ENCODE measurements at regions not wholly inside any gene's neighbourhood (a gene's known extent, or its start where the extent isn't known, plus 50 kb on each side); places are given as distances from the start of the nearest gene placed in this dataset.
"Not testable (repeated sequence)": the region's sequence is repeated elsewhere in the genome, so short reads cannot be mapped to it uniquely, and the experiment has no call there.

GRCh38 chr12:131408036-131408365 lies 302.9 kb upstream of the SFSWAP start:
- no peak for DNase-seq (ENCODE audit: low spot score)
- intact Hi-C loops (cut with DNase I) = loop anchor here in 1 of 2 donors (5.0 kb wide), 1 partner anchor 1316 kb away; no protein-coding TSS in a partner anchor

- intact Hi-C loops (cut with DNase I) = loop anchor here in 1 of 2 donors (5.0 kb wide), 1 partner anchor 1316 kb away; no protein-coding TSS in a partner anchor
- no peak for DNase-seq (ENCODE audit: low spot score)
Observed at GRCh38 chr12:131408484-131408883, 302.4 kb upstream of the SFSWAP start.

- intact Hi-C loops (cut with DNase I) = loop anchor here in 1 of 2 donors (5.0 kb wide), 1 partner anchor 1317 kb away; no protein-coding TSS in a partner anchor
- no peak for DNase-seq (ENCODE audit: low spot score)
Observed at GRCh38 chr12:131409211-131409610, 301.7 kb upstream of the SFSWAP start.

- intact Hi-C loops (cut with DNase I); DNase-seq (ENCODE audit: low spot score): not testable (repeated sequence)
Observed at GRCh38 chr12:131411827-131412226, 299.1 kb upstream of the SFSWAP start.

- no peak for DNase-seq (ENCODE audit: low spot score)
- intact Hi-C loops (cut with DNase I) = no loop called here
Observed at GRCh38 chr12:131413006-131413405, 297.9 kb upstream of the SFSWAP start.

- intact Hi-C loops (cut with DNase I) = no loop called here
- DNase-seq (ENCODE audit: low spot score) = no peak
Observed at GRCh38 chr12:131413471-131413870, 297.4 kb upstream of the SFSWAP start.

- DNase-seq (ENCODE audit: low spot score); intact Hi-C loops (cut with DNase I): not testable (repeated sequence)
Observed at GRCh38 chr12:131414155-131414922, 296.6 kb upstream of the SFSWAP start.

- DNase-seq (ENCODE audit: low spot score) = no peak
- intact Hi-C loops (cut with DNase I) = no loop called here
Observed at GRCh38 chr12:131415781-131416180, 295.1 kb upstream of the SFSWAP start.

GRCh38 chr12:131418121-131418520 lies 292.8 kb upstream of the SFSWAP start:
- DNase-seq (ENCODE audit: low spot score) = no peak
- intact Hi-C loops (cut with DNase I) = no loop called here

DNA sequence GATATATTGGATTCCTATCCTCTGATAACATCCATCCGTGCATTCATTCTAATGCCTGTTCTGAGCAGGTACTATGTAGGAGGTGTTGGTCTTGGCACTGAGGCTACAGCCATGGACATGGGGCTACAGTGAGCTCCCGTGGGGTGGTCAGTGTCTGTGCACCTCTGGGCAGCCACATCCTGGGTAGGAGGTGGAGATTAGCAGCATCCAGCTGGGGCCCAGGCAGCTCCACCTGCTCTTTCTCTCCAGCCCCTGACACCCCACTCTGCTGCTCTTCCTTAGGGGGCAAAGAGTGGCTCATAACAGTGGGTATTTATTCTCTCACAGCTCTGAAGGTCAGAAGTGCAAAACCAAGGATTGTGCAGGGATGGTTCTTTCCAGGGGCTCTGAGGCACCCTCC lies 292.0 kb upstream of the SFSWAP start:
- intact Hi-C loops (cut with DNase I) = no loop called here
- DNase-seq (ENCODE audit: low spot score) = no peak

DNA sequence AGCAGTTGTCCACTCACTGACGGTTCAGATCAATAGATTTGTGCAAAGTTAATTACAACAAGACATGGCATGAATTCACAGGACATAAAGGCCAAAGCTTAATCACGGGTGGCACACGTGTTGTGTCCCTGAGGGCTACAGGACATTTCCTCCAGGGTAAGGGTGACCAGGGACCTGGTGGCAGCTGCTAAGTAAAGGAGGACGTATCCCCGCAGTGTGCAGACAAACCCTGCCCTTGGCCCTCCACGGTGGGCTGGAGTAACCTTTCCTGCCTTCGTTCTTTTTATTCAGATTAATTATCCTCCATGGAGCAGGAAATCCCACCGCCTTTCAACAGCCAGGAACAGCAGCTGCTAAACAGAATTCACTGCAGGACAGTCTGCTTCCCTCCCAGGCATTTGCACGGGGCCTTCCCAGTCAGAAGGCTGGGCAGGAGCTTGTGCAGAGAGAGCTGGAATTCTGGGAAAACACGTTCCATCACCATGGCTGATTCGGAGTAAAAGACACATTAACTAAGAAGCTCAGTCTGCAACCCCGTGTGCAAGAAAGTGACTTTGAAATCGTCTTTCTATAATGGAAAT lies 289.9 kb upstream of the SFSWAP start:
- intact Hi-C loops (cut with DNase I) = loop anchor here in 1 of 2 donors (1.0 kb wide), 1 partner anchor 46 kb away; no protein-coding TSS in a partner anchor
- DNase-seq (ENCODE audit: low spot score) = no peak

DNA sequence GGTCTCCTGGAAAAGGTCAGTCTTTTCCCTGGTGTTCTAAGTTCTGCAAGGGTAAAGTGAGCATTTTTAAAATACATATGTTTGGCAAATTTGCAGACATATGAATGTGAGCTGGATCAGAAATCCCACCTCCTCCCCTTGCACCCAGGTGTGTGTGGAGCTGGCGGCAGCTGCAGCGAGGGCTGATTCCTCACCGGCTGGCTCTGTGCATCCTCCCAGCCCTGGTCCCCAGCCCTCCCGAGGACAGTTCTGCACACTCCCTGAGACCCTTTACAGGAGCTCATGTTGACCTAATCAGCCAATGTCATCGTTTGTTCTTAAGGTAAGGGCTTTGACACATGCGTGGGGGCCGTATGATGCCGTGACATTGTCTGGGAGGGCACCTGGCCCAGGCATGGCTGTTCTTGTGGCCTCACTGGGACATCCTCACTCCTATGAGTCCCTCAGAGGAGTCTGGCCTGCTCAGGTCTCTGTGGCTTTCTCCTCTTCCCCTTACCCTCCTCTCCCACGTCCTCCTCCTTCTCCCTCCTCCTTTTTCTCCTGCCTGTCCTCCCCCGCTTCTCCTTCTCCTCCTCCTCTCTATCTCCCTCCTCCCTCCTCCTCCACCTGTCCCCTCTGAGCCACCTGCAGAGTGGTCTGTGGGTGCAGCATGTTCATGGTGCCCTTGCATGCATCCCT lies 289.2 kb upstream of the SFSWAP start:
- intact Hi-C loops (cut with DNase I) = loop anchor here in 1 of 2 donors (1.0 kb wide), 1 partner anchor 46 kb away; no protein-coding TSS in a partner anchor
- no peak for DNase-seq (ENCODE audit: low spot score)

GRCh38 chr12:131422187-131422520 lies 288.7 kb upstream of the SFSWAP start:
- intact Hi-C loops (cut with DNase I) = no loop called here
- DNase-seq (ENCODE audit: low spot score) = no peak

DNA sequence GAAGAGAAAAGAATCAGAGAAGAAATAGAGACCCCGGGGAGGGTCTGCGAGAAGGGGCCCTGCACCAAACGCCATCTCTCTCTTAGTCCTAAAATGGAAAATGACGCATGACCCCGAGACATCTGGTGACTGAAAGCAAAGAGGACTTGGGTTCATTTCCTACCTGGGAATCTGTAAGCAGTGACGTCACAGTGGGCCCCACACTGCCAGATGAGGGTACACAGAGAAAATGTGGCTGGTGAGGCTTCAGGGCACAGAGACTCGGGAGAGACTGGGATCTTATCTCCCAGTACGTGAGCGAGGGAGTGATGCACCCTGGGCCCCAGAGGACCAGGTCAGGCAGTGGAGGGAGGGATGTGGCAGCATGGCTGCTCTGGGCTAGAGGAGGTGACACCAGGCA lies 288.1 kb upstream of the SFSWAP start:
- DNase-seq (ENCODE audit: low spot score) = peak; percentile 61
- intact Hi-C loops (cut with DNase I) = no loop called here

- DNase-seq (ENCODE audit: low spot score) = no peak
- intact Hi-C loops (cut with DNase I) = no loop called here
Observed at GRCh38 chr12:131424270-131424669, 286.6 kb upstream of the SFSWAP start.

DNA sequence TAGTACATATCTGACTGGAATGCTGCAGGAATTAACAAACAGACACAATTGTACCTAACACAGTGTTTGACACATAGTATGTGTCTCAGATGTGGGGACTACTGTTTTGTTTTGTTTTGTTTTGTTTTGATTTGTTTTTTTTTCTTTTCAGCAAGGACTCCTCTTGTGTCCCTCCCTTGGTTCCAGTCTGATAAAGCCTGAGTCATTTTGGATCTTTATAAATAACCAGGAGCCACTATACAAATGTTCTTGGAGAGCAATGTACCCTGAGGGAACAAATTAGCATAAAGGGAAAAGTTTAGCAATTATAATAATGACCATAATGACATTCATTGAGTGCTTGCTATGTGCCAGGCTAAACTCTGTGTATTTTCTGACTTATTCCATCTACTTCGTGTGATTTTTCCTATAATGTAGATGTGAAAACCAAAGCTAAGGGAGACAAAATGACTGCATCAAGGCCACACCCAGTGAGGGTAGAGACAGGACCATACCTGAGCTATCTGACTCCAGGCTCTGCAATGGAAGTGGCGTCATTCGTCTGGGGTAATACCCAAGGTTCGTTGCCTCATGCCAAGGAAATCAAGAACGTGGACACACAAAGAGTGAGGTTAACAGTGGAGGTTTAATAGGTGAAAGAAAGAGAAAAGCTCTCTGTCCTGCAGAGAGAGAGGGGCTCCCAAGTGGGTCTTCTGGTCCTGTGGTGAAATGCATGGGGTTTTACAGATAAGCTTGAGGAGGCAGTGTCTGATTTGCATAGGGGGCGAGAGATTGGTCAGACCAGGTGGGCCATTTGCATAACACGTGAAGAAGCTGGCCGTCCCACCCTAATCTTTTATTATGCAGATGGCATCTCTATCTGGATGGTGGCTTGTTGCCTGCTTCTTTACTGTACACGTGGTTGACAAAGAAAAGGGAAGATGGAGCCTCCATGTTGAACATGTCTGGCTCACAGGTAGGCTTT lies 285.5 kb upstream of the SFSWAP start:
- intact Hi-C loops (cut with DNase I) = no loop called here
- no peak for DNase-seq (ENCODE audit: low spot score)

GRCh38 chr12:131428091-131428685 lies 282.7 kb upstream of the SFSWAP start:
- DNase-seq (ENCODE audit: low spot score) = no peak
- intact Hi-C loops (cut with DNase I) = no loop called here

GRCh38 chr12:131429221-131429620 lies 281.7 kb upstream of the SFSWAP start:
- not testable (repeated sequence) for DNase-seq (ENCODE audit: low spot score)

GRCh38 chr12:131429697-131430096 lies 281.2 kb upstream of the SFSWAP start:
- DNase-seq (ENCODE audit: low spot score); intact Hi-C loops (cut with DNase I): not testable (repeated sequence)

More at GRCh38 chr12:131429221-131429620, 281.7 kb upstream of the SFSWAP start:
- intact Hi-C loops (cut with DNase I) = not testable (repeated sequence)

All from posterior vena cava (tissue), 2 donors.